ENCODE measurements at regions not wholly inside any gene's neighbourhood (a gene's known extent, or its start where the extent isn't known, plus 50 kb on each side); places are given as distances from the start of the nearest gene placed in this dataset.

GRCh38 chr17:70608193-70608592 lies 438.9 kb downstream of the KCNJ2 start:
- Histone ChIP-seq H3K4ac (ENCODE audit: low read depth, low read length) (no peak overlapping the region), H2BK120ac (ENCODE audit: low read depth, low read length) (no peak overlapping the region), H3K18ac (ENCODE audit: low read depth, low read length) (no peak overlapping the region), H3K9me3 (ENCODE audit: control insufficient read depth, insufficient read depth, low read length) (no peaks in the 10 kb centered on the region), H3K23ac (ENCODE audit: low read depth, low read length) (no peak overlapping the region), H4K91ac (ENCODE audit: insufficient read depth, low read depth, low read length) (no peak overlapping the region), H3K27ac (ENCODE audit: insufficient read depth, low read length) (no peak overlapping the region), H2BK15ac (ENCODE audit: low read depth, low read length) (no peak overlapping the region), H2AK5ac (ENCODE audit: low read depth, low read length) (no peak overlapping the region), H4K5ac (ENCODE audit: low read depth, low read length) (no peak overlapping the region), H3K27me3 (ENCODE audit: control insufficient read depth, insufficient read depth, low read length) (no peaks in the 10 kb centered on the region), H3K4me2 (ENCODE audit: low read depth, low read length) (no peak overlapping the region), H2BK5ac (ENCODE audit: low read depth, low read length, poor library complexity, severe bottlenecking) (no peak overlapping the region), H3K79me1 (ENCODE audit: low read depth in 1 of 2, low read length in 2 of 2) (no peaks in the 10 kb centered on the region), H3K14ac (replicated peaks; ENCODE audit: low read depth, low read length) (no peak overlapping the region), H3K4me3 (ENCODE audit: insufficient read depth, low read depth, low read length) (no peak overlapping the region), H2AFZ (replicated peaks; ENCODE audit: low read length, poor library complexity) (no peak overlapping the region), H4K8ac (ENCODE audit: low read depth in 2 of 2, low read length in 2 of 2) (no peak overlapping the region), H3K9me1 (ENCODE audit: insufficient read depth, low read length) (no peaks in the 10 kb centered on the region), H3K36me3 (ENCODE audit: control insufficient read depth, insufficient read depth, low read length) (no peaks in the 10 kb centered on the region), H3K56ac (ENCODE audit: extremely low read depth, insufficient read depth, low read length) (no peak overlapping the region), H3K9ac (ENCODE audit: low read depth, low read length) (no peak overlapping the region), H3K4me1 (ENCODE audit: control insufficient read depth, insufficient read depth, low read length) (no peaks in the 10 kb centered on the region), H2AK9ac (replicated peaks; ENCODE audit: low read depth, low read length, poor library complexity) (no peak overlapping the region), H4K20me1 (ENCODE audit: insufficient read depth, low read length) (no peaks in the 10 kb centered on the region), H2BK20ac (ENCODE audit: low read depth, low read length) (no peak overlapping the region)
- no CpG with 5 or more reads among the region's 2 CpGs for WGBS, 2 experiments (ENCODE audit: extremely low coverage in 2 of 2, insufficient read length in 1 of 2)
- CTCF ChIA-PET: no interaction called here
- DNase-seq (no peak), ATAC-seq (ENCODE audit: low read depth) (no peak)
- BruUV-seq (replicated peaks): no TSS peak
- intact Hi-C loops (cut with micrococcal nuclease): no loop called here
- in situ Hi-C loops (cut with MboI; ENCODE audit: low sequenced_read_pairs): no loop called here
- TF ChIP-seq POLR2A (IDR thresholded peaks at IDR 0.05; ENCODE audit: low read depth, low read length): no peak
- no peak for TF ChIP-seq MXI1 (IDR thresholded peaks at IDR 0.05; ENCODE audit: borderline replicate concordance, low read depth, low read length)
- no peak for TF ChIP-seq SMC3 (IDR thresholded peaks at IDR 0.05; ENCODE audit: low read depth, low read length)
- POLR2A ChIA-PET (ENCODE audit: unreplicated experiment): no interaction called here
- dilution Hi-C loops (cut with HindIII; ENCODE audit: low sequenced_read_pairs, unreplicated experiment): no loop called here

Data from IMR-90 (cell line).